Right lobe of liver (tissue), 4 donors: ENCODE measurements at regions not wholly inside any gene's neighbourhood (a gene's known extent, or its start where the extent isn't known, plus 50 kb on each side); places are given as distances from the start of the nearest gene placed in this dataset.

ENCODE experiments used
- CTCF ChIP-seq, 4 donors: fragments of 200-600 bp in 3 of 4; fragments of 450-650 bp in 1 of 4; IDR thresholded peaks; one replicate each; pipeline versions ENCODE4 v1.5.1 to v1.8.0; 2016 to 2022; ENCODE audit warnings: antibody characterized with exemption in 4 of 4, mild to moderate bottlenecking in 2 of 4
- POLR2A ChIP-seq: fragments of 450-650 bp; IDR thresholded peaks from one replicate; pipeline ENCODE4 v1.6.1; 2017; ENCODE audit warnings: antibody characterized with exemption, mild to moderate bottlenecking
- donor health status: DM: no; HTN: no; CAD: no.
- donor health status: DM: no; HTN: no; CAD: no.
- donor health status: DM: no; HTN: yes; CAD: no.

DNA sequence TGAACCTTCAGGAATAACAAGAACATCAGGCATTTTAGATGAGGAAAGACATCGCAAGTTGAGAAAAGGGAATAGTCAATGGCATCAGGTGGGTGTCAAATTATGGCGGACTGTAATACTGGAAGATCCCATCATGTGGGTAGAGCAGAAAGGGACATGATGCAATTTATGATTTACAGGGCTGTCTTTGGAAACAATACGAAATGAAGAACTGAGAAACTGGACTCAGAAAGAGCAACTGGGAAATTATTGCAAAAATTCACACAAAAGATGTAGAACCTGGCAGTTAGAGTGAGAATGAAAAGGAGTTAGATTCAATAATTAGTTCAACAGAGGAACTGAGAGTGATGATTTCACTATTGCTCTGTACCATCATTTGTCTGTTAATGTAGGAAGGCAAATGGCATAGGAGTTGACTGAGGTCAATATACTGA, 1635.0 kb upstream of the ACVR2A start:
- no peak for TF ChIP-seq CTCF (IDR thresholded peaks at IDR 0.05)
- no peak for TF ChIP-seq POLR2A
